Activated naive CD4-positive, alpha-beta T cell treated with Interleukin-2 at 50 U/mL for 16 hours (primary cell): ENCODE measurements at regions not wholly inside any gene's neighbourhood (a gene's known extent, or its start where the extent isn't known, plus 50 kb on each side); places are given as distances from the start of the nearest gene placed in this dataset.

Experiments used
- DNase-seq: peaks from one replicate; pipeline ENCODE4 v3.0.0-alpha.2; 2020

- DNase-seq = no peak
Measured at GRCh38 chr5:167665841-167666375, 625.5 kb upstream of the WWC1 start.

- no peak for DNase-seq
Measured at GRCh38 chr5:167671176-167671575, 620.3 kb upstream of the WWC1 start.

DNA sequence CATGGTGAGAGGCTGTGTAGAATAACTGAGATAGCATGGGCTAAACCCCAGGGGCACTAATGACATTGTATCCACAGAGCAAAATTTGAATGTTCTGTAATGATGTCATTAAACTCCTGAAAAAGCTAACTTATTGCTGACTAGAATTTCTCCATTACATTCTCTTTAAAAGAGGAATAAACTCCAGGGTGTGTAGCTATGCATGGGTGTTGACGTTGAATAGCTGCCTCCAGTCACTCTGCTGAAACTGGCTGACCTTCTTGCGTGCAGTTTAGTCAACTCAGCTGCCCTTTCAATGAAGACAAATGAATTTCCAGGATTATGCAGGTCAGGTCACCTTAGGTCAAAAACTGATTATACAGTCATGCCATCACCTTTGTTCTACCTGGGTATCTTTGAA, 617.5 kb upstream of the WWC1 start:
- DNase-seq = no peak

GRCh38 chr5:167678481-167678880, 613.0 kb upstream of the WWC1 start:
- no peak for DNase-seq

DNA sequence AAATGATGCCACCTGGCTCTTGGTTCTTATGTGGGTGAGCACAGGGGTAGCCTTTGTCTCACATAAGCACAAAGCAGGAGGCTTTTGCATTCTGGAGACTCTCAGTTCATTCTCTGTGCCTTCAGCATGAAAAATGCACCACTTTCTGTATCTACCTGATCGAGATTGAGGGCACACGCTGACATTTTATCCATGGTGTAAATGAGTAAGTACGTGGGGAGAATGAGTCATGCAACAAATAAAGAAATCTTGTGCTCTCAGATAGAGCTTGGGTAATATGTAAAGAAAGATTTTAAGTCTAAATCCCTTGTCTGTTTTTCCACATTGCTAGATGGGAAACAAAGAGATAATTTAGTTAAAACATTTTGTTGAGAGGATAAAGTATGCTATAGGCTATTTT, 607.2 kb upstream of the WWC1 start:
- DNase-seq = no peak

DNA sequence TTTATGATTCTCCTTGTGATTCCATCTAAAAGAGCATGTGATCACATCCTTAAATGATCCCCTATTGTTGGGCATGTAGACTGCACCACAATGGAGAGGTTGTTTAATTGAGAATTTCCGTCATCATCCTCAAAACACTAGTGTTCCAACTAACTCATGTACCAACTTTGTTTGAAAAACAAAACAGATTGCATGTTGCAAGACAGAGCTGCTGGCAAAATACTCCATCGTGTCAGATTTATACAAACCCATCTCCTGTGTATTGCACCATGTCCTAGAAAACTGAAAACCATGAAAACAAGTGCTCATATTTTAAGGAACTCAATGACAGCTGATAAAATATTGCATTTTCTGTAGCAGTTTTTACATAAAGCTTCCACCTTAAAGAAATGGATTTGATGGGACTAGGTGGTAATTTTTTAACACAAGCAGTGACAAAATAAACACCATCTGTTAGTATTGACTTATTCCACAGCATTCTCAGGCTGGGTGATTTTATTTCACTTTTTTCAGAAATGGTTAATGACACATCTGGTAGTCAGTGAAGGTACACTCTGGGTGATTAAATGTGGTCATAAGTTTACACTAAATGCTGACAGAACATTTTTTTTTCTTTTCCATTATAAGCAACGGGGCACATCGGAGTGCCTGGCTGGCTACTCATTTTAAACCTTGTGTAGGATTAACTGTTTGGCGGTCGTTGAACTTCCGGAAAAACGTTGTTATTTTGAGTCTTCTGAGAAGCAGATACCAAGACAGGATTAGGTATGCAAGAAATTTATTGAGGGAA, 602.9 kb upstream of the WWC1 start:
- no peak for DNase-seq

DNA sequence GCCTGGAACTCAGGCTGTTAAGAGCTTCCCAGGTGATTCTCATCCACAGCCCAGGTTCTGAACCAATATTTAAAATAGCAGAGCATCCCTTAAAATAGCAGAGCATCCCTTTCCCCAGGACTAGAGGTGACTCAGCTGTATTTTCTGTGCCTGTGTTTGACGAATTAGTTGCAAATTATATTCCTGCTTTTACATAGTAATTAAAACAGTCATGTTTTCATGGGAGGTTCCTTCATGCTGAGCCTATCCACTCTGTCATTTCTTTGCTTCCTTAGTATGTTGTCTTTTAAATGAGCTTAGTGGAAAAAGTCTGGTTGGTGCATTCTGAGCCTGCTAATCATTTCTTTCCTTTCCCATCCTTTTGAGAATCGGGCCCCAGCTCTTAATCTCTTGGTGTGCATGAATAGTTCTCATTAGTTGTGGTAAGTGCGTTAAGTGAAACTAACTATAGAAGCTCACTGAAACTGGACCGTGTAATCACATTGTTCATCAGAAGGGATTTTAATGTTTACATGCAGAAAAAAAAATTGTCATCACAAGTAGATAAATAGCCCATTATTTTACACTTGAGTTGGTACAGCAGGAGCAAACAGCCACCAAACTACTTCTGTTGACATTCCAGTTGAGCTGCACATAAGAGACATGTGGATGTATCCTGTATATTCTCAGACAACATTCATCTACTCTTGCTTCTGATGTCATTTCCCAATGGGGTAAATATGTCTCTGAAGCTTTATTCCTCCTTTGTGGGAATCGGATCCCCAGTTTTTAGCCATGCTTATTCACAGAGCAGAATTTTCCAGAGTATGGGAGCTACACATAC, 596.9 kb upstream of the WWC1 start:
- DNase-seq = no peak

DNA sequence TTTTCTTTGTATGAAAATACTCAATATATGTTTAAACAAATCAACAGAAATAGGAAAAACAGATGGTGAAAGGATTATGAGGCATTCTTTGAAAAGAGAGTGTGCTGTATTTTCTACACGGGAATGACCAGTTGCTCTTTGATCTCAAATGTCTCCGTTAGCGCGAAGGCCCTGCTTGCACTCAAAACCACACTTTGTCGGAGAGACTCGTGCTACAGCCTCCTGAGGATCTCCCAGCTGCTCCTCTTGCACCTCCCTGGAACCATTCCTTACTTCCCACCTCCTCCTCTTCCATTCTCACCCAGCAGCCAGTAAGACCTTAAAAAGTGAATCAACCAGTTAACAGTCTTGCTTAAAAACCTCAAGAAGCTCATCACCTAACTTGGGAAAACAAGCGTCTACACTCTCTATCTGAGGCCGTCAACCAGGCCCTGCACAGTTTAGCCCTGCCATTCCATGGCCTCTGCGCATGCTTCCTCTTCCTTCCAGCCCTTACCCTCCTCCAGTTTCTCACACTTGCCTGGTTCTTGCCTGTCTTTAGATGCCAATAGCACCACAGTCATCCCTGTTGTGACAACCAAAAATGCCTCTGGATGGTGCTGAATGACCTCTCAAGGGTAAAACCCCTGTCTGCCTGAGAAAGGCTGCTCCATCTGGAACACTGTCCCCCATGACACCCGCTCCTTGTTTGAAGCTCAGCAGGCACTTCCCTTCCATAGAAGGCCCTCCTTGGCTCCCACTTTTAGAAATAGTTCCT, 594.7 kb upstream of the WWC1 start:
- DNase-seq = no peak

- DNase-seq = no peak
Measured at GRCh38 chr5:167699432-167699831, 592.0 kb upstream of the WWC1 start.

GRCh38 chr5:167701051-167701450, 590.4 kb upstream of the WWC1 start:
- DNase-seq = no peak

DNA sequence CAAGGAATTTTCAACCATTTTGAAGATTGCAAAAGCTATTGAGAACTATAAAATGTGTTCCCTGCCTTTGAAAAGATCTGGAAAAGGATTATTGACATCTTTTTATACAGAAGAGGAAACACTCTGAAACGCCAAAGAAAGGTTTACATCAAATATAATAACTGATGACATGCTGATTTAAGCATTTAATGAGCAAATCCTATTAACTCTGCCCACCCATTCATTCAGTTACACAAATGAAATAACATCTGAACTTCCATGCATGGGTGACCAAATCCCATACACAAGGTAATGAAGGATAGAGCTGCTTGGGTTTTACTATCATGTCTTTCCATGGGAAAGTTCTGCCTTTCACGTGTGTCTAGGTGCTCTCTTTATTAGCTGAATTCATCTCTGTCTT, 589.4 kb upstream of the WWC1 start:
- no peak for DNase-seq

DNA sequence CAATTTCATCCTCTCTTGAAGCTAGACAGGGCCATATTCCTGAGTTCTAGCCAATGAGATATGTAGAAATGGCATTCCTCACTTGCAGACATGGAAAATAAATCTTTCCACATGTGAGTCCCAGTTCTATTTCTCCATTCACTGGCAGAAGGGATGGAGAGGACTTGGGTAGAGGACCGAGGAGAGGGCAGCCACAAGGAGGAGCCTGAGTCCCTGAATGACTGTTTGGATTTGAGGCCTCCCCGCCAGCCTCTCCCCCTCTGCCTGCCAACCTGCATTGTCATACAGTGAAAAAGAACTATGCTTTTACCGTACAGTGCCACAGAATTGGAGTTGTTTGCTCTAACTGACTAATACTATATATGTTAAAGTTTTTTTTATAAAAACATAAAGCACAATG, 583.0 kb upstream of the WWC1 start:
- DNase-seq = no peak

DNA sequence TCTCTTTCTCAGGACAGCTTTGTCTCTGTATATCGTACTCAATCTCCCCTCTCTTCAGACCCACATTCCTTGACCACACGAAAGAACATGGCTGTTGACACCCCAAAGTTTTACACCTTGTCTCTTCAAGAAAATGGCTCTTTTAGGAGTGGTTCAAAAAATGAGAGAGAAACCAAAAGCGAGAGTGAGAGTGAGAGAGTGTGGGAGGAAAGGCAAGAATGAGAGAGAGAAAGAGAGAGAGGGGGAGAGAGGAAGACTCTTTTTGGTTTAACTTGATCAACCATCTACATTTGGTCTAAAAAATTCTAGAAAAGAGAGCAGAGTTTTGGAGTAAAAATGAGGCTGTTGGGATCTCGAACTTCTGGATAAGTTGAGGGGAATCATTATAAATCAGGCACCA, 581.8 kb upstream of the WWC1 start:
- DNase-seq = no peak

GRCh38 chr5:167710444-167711073, 580.9 kb upstream of the WWC1 start:
- DNase-seq = no peak

GRCh38 chr5:167712986-167713585, 578.4 kb upstream of the WWC1 start:
- no peak for DNase-seq

DNA sequence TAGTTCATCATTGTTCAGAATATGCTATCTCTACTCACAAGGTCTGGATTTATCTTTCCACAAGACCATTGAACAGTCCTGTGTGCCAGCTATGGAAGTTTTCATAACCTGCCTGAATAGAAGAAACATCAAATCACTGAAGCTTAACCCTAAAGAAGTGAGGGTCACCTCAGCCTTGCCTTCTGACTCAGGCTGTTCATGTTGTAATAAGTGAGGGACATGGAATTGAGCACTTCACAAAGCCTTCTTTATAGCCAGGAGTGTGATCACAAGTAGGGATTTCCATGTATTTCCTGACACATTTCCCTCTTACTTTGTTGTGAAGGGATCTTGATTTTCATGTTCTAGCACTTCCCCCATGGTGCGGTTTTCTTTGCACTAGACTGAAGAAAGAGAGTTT, 577.5 kb upstream of the WWC1 start:
- no peak for DNase-seq

GRCh38 chr5:167716126-167716775, 575.2 kb upstream of the WWC1 start:
- no peak for DNase-seq

GRCh38 chr5:167720259-167720658, 571.2 kb upstream of the WWC1 start:
- no peak for DNase-seq

GRCh38 chr5:167720676-167721260, 570.7 kb upstream of the WWC1 start:
- DNase-seq = no peak

- DNase-seq = no peak
Measured at GRCh38 chr5:167721926-167722440, 569.5 kb upstream of the WWC1 start.

GRCh38 chr5:167723254-167723871, 568.1 kb upstream of the WWC1 start:
- peak; percentile 55 for DNase-seq
